HG03280 (cell line): ENCODE measurements at regions not wholly inside any gene's neighbourhood (a gene's known extent, or its start where the extent isn't known, plus 50 kb on each side); places are given as distances from the start of the nearest gene placed in this dataset.

Experiments used
- ATAC-seq: cut with Tn5 transposase; IDR thresholded peaks from one replicate; pipeline ENCODE4 v1.9.1; 2021; ENCODE audit warnings: mild to moderate bottlenecking, moderate library complexity; ENCODE audit not compliant: unreplicated experiment

DNA sequence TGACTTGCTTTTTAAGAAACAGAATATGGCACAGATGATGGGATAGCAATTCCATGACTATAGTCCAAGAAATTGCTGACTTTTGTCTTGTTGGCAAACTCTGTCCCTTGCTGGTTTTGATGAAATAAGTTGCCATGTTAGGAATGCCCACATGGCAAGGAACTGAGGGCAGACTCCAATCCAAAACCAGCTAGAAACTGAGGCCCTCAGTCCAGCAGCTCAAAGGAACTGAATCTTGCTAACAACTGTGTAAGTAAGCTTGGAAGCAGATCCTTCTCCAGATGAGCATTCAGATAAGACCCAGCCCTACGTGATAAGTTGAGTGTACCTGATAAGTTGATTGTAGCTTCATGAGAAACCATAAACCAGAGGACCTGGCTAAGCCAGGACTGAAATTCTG lies 64.3 kb upstream of the BMPER start:
- ATAC-seq = no peak

DNA sequence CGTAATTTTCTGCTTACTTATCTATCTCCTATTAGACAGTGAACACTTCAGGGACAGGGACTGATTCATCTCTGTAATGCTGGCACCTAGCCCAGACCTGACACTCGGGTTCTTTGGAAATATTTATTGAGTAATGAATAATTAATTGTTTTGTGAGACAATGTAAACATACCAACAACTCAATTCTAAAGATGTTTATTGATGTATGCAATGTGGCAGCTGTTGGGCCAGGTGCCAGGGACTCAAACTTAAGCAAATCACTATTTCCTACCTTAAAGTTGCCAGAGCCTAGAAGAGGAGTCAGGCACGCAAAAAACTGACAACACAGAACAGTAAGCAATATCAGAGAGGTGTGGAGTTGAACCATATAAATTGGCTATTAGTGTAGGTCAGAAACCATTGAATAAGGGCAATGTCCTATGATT lies 63.6 kb upstream of the BMPER start:
- no peak for ATAC-seq

DNA sequence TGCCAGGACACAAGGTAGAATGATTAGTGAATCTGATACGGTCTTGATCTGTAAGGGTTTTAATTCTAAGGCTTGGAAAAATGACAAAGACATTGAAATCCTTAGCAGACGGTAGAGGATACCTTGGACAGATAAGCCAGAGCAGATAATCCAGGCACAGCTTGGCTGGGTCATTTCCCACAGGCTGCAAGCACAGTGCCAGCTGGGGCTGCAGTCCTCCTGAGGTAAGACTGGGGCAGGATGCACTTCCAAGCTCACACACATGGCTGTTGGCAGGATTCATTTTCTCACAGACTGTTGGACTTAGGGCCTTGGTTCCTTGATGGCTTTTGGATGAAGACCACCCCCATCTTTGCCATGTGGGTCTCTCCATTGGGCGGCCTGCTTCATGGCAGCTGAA lies 63.2 kb upstream of the BMPER start:
- ATAC-seq = no peak

DNA sequence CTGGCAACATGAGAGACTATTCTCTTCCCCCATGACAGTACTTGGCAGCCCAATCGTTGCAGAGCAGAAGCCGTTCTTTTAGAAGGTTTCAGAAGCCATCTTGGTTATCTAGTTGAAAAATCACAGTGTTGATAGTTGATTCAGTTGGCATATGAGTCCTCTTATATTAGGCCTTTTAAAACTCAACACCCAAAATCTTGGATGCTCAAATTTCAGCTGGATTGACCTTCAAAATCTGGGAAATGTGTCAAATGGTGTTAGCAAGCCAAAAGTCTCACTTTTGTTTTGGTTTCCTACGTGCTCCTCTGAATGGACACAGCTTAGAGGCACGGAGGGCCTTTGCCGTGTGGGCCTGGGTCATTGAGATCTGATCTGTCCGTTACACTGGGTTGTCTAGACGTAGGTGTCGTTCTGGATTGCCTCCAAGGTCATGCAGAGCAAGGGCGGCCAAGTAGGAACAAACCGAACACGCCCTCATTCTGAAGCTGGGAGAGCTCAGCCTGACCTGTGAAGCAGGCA lies 59.3 kb upstream of the BMPER start:
- no peak for ATAC-seq

DNA sequence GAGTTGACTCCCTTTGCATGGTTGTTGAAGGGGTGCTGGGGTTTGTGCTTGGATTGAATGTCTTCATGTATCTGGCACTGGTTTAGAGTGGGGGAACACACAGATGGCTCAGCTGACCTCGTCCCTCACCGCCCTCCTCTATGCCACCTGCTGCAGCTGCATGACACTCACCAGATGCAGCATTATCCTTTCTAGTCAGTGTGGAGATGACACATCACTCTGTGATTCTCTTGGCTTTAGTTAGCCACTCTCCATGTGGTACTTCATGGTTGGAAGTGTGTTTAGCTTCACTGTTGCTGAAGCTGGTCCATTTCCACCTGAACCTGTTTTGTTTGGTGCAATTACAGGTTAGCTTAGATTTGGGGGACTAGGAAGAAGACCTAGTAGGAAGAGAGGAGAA lies 56.3 kb upstream of the BMPER start:
- ATAC-seq = no peak

DNA sequence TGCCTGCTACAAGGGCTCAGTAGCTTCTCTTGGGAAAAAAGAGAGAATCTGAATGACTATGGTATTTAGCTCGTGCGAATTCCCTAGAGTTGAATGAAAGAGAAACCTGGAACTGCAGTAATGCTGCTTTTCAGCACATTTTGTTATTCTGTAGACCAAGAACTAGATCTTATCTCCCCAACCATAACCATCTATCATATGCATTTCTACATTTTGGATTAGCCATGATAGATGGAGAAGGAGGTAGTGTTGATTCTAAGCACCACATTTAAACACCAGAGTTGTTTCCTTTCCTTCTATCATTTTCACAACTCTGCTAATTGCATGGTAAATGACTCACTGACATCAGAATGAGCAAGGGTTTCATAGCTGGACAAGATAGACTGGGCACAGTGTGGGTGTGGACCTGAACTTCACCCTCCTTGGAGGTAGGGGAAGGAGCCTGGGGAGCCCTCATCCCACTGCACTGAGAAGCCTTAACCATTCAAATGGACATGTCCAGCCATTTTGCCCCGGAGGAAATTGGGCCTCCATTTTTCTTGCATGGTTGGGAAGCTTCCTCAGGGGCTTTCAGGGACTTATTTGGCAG lies 55.3 kb upstream of the BMPER start:
- ATAC-seq = no peak

DNA sequence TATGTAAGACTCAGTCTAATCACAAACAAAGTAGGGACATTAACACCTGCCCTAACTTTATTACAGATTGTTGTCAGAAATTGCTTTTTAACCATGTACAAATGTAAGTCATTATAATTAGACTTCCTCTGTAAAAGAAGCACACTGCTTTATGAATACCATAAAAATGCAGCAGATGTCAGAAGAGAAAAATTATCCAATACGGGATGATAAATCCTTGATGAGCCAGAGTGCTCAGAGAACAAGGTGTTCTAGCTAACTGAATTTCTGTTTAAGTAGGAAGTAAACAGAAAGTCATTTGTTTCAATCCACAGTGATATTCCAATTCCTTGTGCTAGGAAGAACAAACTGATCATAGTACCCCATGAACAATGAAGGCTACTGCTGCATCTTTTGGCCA lies 54.6 kb upstream of the BMPER start:
- ATAC-seq = no peak

DNA sequence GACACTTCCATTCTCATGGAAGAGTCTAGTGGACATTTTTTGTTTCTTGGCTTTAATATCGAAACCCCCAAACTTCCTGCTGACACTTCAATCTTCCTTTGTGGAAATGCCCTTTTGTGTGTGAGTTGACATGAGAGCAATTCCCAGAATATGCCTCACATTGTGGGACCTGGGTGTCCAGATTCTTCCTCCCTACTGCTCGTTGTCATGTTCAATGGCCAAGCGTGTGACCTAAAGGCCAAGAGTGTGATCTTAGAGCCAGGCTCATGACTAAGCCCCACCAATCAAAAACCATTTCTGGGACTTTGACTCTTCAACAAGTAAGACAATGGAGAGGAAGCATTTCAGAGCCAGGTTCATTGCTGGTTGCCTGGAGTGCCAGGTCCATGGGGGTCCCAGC lies 52.5 kb upstream of the BMPER start:
- no peak for ATAC-seq

DNA sequence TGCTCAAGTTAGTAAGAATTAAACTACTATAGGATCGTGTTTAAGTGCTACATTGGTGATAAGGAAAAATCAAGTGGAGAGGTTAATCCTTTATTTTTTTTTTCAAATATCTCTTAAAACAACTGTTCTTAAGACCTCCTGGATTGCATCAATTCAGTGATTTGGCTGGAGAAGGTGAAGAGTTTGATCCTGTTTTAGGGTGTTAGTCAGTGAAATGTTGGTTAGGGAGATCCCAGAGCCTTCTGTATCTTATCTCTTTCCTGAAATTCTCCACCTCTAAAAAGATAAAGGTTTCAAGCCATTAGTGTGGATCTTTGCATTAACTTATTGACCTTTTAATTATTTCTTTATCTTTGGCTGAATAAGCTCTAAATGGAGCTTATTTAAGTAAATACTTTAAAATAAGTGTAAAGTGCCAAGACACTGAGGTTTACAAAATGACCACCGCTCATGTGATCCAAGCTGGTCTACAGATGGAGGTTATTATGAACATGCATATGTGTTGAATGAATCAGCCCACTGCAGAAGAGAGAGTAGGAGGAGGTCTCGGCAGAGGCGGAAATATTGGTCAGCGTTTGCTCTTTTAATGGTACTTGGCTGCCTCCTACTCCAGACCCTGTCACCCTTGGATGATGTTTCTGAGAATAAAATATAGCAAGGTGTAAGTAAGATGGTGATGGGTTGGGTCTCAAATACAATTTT lies 51.8 kb upstream of the BMPER start:
- no peak for ATAC-seq

DNA sequence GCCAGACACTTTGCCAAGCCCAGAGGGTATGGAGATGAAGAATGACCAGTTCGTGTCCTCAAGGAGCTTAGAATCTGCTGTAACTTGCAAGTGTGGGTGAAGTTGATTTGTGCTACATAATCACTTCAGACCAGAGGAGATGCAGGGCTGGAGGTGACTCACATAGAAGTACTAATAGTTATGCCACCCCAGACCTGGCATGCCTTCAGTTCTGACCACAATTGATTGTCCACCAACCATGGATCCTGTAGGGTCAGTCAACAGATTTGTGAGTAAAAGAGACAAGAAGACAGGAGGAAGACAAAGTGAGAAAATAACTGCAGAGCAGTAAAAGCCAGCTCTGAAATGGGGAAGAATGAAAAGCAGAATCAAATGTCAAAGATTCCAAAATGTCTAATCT lies 51.2 kb upstream of the BMPER start:
- ATAC-seq = no peak

DNA sequence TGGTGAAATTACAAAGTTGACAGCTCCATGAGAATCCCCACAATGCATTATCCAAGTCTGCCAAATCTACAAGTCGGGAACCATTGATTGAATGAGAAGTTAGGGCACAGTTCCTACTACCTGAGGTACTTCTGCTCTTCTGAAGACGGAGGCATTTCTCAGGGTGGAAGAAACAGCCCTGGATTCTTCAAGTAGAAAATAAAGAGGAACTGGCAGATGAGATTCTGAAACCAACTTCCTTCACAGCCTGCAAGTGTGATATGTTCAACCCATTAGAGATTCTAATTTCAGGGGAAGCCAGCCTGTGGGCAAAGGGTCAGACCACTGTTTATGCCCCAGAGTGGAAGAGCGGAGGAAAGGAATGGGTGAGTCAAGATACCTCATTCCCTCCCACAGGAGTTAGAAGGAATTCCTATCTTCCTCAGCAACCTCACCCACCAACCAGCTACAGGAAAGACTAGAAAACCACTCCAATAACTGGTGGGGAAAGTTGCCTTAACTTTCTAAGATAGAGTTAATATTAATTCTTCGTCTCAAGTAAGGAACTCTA lies 50.5 kb upstream of the BMPER start:
- ATAC-seq = no peak
